ENCODE measurements at regions not wholly inside any gene's neighbourhood (a gene's known extent, or its start where the extent isn't known, plus 50 kb on each side); places are given as distances from the start of the nearest gene placed in this dataset.
"Not testable (repeated sequence)": the region's sequence is repeated elsewhere in the genome, so short reads cannot be mapped to it uniquely, and the experiment has no call there.

DNA sequence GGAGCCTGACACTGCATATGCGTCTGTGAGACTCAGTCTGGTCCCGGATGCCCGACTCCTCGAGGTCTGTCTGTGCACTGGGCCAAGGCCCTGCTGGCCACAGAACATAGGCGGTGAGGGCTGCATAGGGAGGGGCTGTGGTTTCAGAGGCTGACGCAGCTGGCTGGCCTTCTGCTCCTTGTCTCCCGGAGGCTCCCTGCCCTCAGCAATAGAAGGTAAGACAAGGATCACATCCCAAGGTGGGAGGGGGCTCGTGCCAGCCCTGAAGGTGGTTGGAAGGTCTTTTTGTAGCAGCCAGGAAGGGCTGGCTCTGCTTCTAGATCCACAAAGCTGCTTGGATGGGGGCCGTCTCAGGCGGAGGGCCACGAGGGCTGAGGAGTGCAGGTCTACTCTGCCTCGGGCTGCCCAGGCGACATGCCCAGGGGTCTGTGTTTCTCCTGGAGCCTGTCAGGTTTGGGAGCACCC lies 239.8 kb upstream of the SULF2 start:
- DNase-seq = no peak

DNA sequence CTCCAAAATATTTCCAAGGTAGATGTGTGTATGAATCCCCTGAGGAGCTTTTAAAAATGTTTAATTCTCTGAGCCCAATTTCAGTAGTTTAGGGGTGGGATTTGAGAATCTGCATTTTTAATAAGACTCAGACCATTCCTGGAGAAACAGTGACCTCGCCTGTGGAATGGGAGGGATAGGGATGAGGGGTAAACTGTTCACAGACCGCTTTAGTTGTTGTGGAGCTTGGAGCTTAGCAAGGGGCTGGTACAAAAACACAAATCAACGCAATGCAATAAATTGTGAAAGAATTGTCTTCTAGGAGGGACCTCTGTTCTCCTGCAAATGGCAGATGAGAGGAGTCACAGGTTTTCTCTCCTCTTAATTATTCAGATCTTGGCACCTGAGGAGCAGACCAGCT lies 239.3 kb upstream of the SULF2 start:
- no peak for DNase-seq

DNA sequence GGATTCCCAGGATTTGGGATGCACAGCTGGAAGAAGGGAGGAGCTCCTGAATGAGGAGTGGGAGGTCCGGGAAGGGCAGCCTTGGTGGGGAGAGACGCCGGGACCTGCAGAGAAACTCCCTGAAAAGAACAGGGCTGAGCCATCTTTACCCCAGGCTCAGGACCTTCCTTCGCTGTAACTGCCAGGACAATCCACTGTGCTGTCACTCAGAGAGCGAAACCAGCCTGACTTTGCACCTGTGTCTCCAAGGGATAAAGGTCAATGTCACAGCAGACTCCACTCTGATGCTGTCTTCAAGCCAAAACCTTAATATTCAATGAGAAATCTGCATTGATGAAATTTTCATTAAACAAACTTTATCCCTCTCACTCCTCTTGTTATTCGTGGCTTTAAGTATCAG lies 235.4 kb upstream of the SULF2 start:
- DNase-seq = not testable (repeated sequence)

DNA sequence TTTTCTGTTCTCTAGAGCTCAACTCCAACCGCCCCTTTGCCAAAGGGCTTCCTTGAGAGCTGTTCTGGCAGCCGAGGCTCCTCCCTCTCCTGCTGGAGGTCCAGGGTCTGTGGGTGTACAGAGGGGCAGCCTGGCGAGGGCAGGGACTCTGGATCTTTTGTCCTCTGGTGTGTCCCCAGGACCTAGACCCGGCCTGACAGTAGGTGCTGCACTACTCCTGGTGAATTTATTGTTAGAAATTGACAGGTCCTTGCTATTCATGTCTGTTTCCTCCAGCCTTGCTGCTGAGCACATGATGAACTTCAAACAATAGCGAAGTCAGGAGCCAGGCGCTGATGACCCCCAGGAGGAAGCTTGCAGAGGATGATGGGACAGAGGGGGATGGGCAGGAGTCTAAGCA lies 234.7 kb upstream of the SULF2 start:
- DNase-seq = no peak

DNA sequence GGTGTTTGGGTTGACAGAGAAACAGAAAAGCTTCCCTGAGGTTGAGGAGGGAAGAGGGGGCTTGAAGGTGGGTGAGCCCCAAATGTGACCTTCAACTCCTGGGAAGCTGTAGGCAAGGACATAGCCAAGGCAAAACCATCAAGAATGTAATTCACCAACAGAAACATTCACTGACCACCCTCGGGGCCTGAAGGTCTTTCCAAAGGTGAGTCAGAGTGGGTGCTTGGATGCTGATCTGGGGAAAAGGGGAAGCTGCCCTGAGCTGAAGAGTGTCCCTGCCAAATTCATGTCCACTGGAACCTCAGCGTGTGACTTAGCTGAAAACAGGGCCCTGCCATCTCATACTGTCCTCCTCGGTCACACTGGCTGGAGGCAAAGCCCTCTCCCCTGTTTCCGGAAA lies 234.2 kb upstream of the SULF2 start:
- DNase-seq = no peak

DNA sequence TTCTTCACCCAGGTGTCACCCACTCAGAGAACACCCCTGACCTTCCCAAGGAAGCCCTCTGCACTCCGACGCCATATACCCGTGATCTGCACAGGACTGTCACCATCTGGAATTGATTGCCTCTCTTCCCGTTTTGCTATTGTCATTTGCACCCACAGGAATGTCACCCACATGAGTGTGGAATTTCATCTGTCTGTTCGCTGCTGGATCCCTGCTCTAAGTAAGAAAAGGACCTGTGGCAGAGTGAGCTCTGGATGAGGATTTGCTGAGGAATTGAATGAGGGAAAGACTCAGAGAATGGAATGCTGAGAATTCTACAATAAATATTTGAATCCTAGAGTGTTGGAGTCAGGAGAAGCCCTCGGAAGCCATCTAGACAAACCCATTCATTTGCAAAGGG lies 233.6 kb upstream of the SULF2 start:
- DNase-seq = not testable (repeated sequence)

DNA sequence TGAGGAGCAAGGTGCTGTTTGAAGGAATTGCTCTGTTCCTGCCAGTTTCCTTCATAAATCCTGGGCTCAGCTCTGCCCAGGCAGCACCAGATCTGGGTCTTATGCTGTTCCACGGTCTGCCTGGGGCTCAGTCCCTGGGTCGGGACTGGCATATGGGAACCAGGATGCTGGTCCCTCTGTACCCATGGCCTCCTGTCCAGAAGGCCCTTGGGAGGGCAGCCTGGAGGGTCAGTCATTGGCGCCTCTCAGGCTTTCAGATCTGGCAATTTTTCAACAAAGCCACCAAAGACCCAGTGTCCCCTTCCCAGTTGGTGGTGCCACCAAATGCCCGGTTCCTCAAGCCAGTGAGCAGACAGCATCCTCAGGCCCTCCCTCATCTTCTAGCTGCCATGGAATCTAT lies 232.7 kb upstream of the SULF2 start:
- DNase-seq = no peak

DNA sequence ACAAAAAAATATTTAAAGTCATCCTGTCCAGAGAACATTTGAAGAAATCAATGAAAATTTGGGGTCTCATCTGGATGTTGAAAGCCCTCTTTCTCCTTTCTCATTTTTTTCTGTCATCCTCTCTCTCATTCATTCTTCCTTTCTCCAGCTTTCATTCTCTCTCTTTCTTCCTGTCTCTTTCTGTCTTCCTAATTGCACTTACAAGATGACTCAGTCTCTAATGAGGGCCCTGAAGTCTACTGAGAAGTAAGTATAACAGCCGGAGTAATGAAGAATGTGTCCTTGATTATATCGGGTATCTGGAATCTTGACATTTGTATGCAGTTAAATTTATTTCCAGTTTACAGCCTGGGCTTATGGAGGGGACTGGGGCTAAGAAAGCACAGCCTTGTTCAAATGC lies 232.2 kb upstream of the SULF2 start:
- no peak for DNase-seq

DNA sequence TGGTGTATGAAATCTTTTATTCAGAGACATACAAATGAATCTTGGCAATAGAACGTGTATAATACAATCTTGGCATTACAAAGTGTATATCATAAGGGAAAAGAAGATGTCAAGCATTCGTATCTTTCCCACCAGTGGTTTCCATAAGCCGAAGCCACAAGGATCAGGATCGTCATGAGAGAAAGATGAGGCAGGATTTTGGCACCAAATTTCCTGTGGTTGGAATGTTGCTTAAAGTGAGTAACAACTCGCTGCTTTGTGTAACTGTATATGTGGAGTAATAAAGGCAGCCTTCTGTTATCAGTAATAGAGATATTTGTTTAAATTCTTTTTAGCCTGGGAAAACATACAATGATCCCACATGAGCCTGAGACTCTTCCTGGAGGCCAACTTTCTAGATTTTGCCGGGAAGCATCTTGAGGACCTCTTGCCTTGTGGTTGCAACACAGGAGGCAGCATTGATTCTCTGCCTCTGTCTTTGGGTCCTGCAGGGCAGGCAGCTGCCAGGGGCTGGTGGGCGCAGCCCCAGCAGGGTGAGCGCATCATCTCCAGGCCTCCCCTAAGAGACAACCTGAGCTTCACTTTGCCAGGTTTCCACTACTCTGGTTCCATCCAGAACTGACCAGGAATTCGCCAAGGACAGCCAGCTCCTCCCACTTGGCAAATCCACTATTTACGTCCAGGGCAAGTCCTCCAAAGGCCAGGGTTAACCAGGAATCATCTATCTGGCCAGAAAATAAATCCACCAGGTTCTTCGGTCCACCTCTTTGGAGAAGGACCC lies 230.9 kb upstream of the SULF2 start:
- no peak for DNase-seq

DNA sequence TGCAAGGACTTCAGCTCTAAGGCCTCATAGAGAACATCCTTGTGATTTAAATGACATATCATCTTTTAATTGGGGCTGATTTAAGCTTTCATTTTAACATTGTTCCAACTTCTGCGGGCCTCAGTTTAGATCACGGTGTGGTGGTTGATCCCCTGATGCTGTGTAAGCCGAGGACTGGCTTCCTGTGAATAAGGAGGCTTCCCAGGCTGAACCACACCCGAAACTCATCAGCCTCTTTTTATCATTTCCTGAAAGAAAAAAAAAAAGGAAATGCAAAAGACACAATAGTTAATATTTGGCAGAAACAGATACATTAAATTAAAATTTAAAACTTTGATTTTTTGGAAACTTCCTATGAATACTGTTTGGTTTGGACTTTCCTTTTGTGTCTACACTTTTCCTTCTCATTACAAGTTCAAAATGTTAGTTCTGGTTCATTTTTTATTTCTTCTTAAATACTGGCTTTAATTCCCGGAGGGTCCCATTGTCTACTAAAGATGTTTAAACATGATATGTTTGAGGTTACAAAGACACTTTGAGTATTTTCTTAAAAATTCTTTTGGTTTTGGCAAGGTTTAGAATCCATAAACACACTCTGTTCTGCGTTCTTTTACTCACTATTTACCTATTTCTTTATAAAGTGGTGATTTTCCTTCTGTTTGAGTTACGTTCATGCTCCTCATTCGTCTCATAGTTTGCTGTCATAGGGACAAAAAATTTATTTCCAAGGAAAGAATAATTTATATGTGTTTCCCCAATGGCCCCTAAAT lies 230.0 kb upstream of the SULF2 start:
- no peak for DNase-seq

DNA sequence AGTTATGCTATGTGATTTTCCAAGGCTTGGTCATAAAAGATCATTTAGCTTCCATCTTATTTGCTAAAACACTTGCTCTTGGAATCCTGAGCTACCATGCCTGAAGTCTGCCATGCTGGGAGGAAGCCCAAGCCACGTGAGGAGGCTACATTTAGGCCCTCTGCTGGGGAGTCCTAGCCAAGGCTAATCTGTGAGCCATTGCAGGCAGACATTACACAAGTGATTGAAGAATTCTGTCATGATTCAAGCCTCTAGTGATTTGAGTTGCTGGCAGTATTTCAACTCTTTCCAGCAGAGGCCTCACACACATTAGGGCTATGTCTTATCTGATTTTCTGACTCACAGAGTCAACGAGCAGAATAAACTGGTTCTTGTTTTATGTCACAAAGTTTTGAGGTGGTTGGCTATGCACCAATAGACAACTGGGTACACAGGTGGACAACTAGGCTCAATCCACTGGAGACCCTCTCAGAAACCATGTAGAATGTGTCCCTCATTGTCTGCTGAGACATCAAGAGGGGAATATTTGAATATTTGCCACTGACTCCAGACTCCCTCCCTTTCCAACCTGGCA lies 227.2 kb upstream of the SULF2 start:
- no peak for DNase-seq

DNA sequence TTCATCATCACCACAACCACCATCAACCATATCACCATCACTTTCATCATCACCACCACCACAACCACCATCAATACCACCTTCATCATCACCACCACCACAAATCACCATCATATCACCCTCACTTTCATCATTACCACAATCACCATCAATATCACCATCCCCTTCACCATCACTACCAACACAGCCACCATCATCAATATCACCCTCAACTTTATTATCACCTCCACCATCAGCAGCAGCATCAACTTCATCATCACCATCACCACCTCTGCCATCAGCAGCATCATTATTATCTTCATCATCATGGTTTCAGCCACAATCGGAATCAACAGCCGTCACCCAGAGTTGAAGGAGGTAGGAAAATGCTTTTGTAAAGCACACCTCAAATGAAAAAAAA lies 225.7 kb upstream of the SULF2 start:
- DNase-seq = no peak

DNA sequence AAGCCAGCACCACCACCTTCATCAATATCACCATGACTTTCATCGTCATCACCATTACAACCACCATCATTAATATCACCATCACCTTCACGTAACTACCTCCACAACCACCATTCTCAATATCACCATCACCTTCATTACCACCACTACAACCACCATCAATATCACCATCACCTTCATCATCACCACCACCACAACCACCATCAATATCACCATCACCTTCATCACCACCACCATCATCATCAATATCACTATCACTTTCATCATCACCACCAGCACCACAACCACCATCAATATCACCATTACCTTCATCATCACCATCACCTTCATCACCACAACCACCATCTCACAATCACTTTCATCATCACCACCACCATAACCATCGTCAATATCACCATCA lies 225.3 kb upstream of the SULF2 start:
- DNase-seq = no peak

DNA sequence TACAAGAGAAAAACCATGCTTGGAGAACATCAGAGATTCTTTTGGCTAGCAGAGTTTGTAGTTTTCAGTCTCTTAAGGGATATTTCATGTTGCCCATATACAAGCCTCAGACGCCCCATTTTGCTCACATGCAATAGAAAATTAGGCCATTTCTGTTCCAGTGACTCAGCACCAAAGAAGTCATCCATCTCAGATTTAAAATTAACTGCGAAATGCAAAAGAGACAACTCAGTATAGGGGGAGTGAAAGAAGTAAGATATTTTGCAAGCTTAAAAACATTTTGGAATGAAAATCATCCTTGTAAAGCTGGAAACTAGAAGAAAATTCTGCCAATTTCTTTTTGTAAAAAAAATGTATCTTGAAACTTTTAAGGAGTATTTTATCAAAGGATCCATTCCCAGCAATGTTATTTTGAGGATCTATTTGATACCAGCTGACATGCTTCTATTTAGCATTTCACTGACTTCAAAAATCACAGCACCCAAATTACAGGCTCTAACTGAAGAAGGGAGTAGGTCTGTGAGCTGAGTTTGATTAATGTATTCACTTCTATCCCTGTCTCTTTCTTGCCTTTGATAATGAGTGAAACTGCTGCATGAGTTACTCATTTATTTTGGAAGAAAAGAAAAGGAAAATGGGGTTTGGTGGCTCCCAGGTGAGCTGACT lies 223.7 kb upstream of the SULF2 start:
- DNase-seq = no peak

DNA sequence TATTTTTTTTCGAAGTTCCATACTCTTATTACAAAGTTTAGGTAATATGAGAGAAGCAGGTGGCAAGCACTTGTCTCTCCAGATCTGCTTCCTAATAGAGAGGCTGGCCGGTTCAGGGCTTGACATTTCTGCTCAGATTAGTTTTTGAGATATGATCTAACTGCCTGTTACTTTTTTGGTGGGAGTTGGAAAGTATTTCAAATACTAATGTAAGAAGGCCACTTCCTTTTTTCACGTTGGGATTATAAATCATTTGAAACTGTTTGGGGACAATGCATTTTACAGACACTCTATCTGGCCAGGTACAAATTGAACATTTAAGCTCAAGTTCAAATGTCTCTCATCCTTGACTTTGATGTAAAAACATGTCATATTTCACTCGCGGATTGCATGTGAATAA lies 222.1 kb upstream of the SULF2 start:
- DNase-seq = no peak

DNA sequence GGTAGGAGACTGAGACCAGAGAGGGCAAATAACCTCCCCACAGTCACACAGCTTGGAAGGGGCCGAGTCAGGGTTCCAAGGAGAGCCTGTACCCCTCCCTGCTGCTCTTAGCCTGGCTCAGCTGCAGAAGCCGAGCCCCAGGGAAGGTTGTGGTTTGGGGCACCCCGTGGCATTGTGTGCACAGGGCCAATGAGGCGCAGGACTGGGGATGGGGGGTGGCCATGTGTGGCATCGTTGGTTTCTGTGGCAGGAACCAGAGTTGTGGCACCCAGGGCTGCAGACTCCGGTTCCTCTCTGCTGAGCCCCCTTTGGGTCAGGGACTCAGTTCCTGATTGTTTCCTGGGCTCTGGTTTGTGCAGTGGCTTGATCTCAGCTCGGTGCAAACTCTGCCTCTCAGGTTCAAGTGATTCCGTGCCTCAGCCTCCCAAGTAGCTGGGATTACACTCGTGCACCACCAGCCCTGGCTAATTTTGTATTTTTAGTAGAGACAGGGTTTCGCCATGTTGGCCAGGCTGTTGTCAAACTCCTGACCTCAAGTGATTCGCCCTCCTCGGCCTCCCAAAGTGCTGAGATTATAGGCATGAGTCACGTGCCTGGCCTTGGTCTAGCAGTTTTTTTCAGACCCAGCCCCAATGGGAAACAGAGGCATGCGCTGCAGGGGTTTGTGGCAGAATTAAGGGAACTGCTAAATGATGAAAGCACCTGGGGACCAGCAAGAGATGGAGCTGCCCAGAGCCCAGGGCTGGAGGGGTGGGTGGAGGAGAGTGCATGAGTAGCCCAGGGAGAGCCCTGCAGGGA lies 221.0 kb upstream of the SULF2 start:
- DNase-seq = no peak

DNA sequence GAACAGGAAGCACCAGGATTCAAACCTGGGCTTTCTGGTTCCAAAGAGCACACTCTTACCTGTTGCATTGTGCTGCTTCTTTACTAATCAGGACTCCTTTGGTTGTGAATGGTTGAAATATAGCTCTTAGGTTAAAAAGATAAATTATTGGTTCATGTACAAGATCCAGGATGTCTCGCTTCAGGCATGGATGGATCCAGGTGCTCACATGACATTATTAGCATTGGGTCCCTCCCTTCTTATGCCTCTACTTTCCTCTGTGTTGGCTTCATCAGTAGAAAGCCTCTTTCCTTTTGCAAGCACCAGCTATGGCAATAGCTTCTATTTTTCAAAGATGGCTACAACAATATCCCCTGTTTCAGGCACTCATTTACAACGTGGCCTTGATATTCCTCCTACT lies 217.7 kb upstream of the SULF2 start:
- DNase-seq = no peak

DNA sequence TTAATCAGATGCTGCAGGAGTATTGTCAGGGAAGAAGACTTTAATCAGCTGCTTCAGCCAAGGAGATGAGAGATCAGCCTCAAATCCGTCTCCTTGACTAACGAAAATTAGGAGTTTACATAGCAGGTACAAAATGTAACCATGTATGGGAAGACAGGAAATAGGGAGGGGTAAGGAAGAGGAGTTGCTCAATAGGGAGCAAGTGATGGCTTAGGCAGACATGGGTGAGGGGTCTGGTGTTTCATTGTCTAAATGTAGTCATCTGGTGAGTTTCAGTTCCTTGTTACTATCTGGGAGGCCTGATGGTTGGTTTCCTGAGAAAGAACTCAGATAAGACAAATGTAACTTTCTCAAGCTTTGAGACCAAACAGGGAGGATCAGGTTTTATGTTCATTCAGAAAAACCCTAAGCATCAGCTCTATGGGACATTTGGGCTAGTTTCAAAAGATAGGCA lies 217.3 kb upstream of the SULF2 start:
- DNase-seq = no peak

DNA sequence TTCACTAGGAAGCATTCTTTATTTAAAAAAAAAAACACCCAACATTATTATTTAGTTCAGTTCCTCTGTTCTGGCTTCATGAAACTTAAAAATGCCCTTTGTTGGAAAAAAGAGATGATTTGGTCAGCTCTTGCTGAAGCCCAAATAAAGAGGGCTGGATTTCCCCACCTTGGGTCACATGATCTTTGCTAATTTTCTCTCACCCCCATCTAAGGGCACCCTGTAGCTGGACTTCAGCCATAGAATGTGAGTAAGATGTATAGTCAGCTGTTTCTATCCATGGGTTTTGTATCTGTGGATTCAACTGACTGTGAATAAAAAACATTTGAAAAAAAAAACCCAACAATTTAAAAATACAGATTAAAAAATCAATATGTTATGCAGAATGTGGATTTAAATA lies 213.9 kb upstream of the SULF2 start:
- DNase-seq = no peak

DNA sequence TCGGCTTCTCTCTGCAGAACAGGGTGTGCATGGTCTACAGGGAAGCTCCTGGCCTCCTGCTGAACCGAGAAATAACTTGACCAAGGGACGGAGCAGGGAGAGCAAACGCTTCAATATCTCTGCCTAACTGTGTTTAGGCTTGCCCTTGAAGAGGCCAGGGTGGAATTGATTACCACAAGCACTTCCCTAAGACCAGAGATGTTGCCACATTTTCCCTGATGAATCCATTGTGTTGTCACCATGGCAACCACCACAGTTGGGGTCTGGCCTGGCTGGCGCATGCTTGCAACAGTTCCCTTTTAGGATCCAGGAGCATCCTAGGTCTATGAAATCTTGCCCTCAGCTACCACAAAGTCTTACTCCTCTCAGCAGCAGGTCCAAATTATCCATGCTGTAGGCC lies 213.5 kb upstream of the SULF2 start:
- DNase-seq = no peak

DNA sequence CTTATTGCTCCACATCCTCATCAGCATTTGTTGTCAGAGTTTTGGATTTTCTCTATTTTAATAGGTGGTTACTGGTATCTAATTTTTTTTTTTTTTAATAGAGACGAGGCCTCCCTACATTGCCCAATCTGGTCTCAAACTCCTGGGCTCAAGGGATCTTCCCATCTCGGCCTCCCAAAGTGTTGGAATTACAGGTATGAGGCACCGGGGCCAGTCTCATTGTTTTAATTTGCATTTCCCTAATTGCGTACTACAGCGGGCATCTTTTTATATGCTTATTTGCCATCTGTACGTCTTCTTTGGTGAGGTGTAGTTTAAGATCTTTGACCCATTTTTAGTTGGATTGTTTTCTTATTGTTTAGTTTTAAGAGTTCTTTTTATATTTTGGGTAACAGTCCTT lies 210.4 kb upstream of the SULF2 start:
- no peak for DNase-seq

DNA sequence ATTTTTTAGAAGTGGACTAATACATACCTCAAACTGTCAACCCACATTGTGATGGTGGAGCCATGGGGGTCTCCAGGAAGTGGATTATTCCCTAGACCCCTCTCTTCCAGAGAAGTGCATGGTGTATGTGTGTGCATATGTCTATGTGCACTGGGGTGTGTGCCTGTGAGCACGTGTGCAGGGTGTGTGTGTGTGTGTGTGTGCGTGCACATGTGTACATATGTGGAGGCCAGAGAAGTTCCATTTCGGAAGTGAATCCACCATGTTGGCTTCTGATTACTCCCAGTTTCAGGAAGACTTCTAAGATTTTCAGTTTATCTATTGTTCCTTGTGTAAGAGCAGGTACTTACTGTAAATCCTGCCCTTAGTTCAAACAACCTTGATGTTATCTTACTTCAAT lies 208.5 kb upstream of the SULF2 start:
- DNase-seq = no peak
